CD4-positive, alpha-beta T cell treated with Interleukin-6 for 4 hours (primary cell): ENCODE measurements at regions not wholly inside any gene's neighbourhood (a gene's known extent, or its start where the extent isn't known, plus 50 kb on each side); places are given as distances from the start of the nearest gene placed in this dataset.

Experiments used
- DNase-seq: peaks from one replicate; pipeline ENCODE4 v3.0.0-alpha.2; 2020; ENCODE audit warnings: mixed read lengths

DNA sequence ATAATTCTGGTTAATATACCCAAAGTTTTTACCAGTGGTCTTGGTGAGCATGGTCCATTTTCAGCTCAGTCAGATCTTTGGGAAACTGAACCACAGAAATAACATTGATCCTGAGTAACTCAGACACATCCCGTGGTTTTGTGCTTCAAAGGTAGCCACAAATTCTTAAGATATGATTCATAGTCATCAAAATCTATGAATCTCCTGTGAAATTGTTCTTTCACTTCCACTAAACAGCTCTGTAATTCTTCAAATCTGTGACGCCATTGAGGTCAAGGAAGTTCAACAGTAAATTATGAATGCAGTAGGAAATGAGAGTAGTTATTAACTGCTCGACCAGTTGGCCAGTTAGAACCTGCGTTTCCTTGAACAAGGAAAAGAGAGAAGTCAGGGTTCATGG, 147.3 kb downstream of the IRS1 start:
- no peak for DNase-seq

DNA sequence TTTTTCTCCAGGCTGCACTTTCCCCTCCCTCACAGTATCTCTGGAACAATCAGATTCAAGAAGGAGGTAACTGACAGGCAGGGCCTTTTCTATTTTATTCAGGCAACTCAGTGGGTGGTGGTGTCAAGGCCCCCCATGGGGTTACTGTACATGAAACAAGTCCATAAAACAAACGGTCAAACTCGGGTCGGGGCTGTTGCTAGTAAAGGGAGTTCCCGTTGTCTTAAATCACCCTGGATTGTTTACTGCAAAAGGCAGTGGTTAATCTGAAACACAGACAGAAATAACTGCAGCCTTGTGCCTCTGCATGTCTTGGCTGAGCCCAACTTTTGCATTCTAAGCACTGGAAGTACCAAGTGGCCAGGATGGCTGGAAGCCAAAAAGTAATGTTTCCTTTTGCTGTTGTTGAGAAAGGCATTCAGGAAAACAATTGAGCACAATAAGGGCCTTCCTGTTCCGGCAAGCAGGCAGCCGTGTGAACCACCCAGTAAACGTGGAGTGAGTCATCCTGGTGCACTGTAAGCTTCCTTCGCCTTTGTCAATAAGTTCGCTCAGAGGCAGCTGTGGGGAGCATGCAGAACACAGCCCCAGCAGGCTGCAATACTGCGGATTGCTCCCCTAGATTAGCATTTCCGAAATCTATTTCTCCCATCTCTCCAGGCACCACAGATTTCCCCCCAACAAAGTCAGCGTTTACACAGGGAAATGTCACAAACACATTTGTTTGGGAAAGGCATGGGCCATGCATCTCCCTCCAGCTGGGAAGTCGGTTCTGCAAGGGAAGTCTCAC, 149.6 kb downstream of the IRS1 start:
- peak; percentile 71 for DNase-seq

DNA sequence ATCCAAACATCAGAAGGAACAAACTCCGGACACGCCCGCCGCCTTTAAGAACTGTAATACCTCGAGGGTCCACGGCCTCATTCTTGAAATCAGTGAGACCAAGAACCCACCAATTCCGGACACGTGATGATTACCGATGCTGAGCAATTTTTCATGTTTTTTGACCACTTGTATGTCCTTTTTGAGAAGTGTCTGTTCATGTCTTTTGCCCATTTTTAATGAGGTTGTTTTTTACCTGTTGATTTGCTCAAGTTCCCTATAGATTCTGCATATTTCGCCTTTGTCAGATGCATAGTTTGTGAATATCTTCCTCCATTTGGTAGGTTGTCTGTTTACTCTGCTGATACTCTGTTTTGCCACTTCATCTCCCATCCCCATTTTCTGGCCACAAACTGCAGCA, 150.4 kb downstream of the IRS1 start:
- no peak for DNase-seq

DNA sequence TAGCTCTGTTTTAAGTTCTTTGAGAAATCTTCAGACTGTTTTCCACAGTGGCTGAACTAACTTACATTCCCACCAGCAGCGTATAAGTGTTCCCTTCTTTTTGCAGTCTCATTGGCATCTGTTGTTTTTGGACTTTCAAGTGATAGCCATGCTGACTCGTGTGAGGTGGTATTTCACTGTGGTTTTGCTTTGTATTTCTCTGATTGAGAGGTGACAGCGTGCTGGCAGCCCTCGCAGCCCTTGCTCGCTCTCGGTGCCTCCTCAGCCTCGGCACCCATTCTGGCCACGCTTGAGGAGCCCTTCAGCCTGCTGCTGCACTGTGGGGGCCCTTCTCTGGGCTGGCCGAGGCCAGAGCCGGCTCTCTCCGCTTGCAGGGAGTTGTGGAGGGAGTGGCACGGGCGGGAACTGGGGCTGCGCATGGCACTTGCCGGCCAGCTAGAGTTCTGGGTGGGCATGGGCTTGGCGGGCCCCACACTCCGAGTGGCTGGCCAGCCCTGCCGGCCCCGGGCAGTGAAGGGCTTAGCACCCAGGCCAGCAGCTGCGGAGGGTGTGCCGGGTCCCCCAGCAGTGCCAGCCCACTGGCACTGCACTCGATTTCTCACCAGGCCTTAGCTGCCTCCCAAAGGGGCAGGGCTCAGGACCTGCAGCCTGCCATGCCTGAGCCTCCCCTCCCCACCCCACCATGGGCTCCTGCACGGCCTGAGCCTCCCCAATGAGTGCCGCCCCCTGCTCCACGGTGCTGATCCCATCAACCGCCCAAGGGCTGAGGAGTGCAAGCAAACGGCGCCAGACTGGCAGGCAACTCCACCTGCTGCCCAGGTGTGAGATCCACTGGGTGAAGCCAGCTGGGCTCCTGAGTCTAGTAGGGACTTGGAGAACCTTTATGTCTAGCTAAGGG, 151.8 kb downstream of the IRS1 start:
- no peak for DNase-seq

DNA sequence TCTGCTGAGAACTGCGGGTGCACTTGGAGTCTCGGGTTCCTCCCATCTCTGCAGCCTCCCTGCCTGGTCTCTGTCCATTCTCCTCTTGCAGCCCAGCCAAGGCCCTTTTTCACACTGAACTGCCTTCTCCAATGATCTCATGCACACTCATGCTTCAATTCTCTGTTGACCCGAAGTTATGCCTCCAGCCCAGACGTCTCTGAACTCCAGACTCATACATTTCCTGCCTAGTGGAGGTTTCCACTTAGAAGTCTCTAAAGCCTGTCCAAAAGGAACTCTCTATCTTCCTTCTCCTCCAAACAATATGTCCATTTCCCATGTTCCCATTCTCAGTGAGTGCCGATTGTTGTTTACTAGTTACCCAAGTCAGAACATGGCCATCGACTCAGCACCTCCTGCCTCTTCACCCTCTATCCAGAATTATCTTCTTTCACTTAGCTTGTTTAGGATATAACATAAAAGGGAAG, 155.2 kb downstream of the IRS1 start:
- DNase-seq = no peak

DNA sequence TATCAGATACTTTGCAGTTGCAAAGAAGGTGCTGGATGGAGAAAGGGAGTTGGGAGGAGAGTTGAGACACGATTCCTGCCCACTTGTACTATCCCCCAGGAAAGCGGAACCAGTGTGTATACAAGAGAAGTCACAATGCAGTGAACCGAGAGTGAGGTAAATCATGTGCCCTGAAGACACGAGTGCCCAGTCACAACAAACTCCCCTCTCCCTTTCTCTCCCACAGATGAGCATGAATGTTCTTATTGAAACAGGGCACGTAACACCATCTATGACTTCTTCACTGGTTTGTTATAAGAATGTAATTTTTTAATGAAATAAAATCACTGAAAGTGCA, 155.7 kb downstream of the IRS1 start:
- DNase-seq = no peak

DNA sequence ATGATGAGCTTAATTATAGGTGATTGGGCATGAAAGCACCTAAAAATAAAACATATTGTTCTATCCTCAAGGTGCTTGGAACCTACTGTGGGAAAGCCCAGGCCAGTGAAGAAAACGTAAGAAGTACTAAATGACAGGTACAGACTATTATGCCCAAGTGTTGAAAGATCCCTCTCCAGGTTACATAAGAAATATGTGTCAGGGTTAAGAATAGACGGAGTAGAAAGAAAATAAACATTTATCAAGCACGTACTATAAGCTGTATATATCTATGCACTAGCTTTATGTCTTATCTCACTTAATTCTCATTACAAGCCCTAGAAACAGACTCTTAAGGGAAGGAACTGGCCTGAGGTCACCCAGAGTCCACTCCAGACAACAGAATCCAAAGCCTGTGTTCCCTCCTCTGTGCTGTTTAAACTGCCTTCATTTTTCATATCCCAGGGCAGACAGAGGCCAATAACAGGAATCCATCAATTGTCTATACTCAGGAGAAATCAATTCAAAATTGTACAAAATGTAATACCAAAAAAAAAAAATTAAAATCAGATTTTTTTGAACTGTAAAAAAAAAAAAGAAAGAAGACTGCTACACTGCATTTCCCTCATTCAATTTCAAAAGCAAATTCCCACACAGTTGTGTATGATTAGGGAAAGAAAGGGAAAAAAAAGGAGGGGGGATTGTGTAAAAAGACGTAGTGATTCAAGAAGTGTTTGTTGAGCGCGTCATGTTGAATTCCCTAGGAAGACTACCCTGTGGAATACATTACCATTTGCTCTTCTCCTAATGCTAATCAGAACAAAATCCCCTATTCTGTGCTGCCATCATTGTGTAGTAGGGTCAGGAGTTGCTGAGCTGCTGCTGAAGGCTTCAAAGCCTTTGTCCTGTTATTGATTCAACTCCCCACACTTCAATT, 156.3 kb downstream of the IRS1 start:
- no peak for DNase-seq

DNA sequence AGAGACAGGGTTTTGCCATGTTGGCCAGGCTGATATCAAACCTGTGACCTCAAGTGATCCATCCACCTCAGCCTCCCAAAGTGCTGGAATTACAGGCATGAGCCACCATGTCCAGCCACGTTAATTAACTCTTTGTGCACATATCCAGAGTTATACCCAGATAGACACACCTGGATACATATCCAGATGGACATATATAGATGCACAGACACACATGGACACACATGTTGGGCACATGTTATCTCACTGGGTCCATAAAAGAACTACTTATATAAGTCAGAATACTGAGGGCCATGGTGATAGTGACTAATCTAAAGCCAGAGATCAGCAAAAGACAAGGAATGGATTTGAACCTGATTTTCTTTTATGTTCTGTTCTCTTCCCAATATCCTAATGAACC, 158.6 kb downstream of the IRS1 start:
- DNase-seq = no peak

DNA sequence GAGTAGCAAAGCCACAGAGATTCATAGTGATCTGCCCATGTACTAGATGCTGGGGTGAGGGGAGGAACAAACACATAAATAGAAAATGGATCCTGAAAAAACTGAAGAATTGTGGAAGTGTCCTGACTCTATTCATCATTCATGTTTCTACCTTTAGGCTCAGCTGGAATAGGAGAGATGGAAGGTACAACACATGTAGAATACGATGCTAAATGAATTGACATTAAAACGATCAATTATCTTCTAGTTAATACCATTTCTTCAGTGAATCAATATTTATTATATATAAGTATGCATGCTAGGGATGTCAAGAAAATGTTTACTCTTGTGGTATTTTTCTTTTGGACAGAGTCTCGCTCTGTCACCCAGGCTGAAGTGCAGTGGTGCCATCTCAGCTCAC, 159.1 kb downstream of the IRS1 start:
- no peak for DNase-seq

DNA sequence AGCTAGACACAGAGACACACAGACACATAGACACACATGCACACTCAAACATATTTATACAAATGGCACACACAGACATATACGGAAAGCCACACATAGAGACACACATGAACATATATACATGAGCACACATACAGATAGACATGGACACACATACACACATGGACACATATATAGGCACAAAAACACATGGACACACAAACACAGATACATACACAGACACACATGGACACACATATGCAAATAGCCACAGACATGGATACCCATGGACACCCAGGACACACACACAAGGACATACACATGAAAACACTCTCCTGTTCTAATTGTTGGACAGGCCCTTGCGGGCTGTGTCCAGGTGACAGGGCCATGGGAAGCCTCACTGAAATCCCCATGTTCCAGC, 160.1 kb downstream of the IRS1 start:
- no peak for DNase-seq

DNA sequence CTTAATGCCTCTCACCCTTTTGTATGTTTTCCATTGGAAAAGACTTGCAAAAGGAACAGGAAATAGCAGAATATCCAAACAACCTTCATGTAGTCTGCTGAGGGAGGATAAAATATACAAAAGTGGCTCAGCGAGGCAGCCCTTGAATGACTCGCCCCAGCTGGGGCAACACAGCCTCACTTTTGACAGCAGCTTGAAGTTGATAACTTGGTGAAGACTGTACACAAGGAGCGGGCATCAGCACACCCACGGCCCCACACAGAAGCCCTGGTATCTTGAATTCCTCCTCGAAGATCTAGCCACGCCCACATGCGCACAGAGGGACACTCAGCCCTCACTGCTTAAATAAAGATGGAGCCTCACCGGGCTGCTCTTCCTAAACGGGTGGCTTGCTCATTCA, 161.0 kb downstream of the IRS1 start:
- no peak for DNase-seq

DNA sequence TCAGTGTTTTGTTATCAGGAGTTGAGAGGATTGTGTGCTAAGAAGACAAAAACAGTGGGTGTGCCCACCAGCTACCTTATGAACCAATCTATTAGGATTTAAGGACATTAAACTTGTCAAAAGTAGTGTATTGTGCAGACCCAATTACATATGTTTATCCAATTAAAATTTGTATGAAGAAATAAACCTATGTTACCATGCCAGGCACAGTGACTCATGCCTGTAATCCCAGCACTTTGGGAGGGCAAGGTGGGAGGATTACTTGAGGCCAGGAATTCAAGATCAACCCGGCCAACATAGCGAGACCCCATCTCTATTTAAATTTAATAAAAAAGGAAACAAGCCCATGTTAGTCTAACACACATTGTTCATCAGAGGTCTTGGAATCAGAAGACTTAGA, 162.2 kb downstream of the IRS1 start:
- no peak for DNase-seq

DNA sequence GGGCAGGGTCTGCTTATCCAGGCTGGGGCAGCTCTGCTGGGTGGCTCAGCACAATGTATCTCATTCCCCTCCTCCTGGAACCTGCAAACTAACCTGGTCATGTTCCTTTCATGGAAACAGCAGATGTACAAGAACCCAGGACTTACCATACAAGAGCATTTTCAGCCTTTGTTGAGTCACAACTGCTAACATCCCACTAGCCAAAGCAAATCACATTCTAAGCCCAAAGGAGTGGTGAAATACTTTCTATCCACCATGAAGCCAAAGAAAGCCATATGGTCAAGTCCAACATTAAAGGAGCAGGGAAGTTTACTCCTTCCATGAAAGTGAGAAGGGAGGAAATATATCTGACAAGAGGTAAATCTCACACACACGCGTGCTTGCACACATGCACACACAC, 163.0 kb downstream of the IRS1 start:
- DNase-seq = no peak

DNA sequence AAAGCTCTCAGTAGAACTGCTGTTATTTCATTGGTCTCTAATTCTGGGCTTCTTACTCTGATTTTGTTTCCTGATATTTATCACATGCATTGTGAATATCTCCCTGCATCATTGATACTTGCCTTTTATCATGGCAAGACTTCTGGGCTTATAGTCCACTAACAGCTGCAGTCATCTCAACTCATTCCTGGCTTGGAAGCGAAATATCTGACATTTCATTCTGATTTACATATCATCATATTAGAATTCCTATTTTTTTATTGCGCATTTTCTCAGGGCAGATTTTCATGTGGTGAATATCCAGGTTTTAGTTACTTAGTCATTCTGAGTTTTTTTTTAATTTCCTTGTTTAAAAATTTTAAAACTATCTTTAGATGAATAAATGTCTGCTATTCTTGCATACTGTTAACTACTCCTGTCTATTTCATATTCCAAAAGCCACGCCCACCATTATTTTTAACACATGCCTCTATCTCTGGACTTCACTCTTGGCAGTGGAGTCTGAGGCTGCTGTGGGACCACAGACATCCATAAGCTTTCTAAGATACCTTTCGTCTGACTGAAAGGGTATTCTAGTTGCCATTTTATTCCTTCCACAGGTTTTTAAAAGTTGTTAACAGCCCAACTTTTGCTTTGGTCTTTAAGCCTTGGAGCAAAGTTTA, 164.5 kb downstream of the IRS1 start:
- DNase-seq = no peak

DNA sequence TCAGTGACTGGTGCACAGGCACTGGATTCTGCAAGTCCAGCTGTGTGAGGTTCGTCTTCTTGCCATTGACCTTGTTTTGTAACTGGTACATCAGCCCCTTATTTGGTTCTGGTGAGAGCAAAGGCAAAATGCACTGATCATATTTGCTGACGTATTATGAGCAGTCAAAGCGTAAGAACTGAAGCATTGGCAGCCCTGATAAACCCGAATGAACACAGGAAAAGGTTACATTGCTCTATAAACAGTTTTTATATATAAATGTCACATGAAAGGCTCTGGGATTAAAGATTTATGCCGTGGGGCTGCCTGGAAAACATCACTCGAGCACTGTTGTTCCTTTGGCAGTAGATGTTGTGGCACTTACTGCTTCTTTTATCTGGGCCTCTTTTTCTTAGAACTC, 167.9 kb downstream of the IRS1 start:
- no peak for DNase-seq

DNA sequence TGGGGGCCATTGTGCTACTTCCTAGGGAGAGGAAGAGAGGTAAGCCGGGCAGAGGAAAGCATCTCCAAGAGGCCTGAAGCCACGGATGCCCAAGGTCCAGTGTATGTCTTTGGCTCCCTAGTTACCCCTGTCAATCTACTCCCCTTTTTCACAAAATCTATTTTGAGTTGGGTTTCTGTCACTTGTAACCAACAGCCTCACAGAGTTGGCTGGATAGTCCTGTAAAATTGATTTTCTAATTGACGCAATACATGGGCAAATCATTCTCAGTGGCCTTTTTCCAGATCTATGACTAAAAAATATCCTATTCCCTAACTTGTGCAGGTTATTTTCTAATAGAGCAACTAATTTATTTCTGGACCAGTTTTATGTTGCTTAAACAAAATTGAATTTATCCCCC, 168.4 kb downstream of the IRS1 start:
- DNase-seq = no peak

DNA sequence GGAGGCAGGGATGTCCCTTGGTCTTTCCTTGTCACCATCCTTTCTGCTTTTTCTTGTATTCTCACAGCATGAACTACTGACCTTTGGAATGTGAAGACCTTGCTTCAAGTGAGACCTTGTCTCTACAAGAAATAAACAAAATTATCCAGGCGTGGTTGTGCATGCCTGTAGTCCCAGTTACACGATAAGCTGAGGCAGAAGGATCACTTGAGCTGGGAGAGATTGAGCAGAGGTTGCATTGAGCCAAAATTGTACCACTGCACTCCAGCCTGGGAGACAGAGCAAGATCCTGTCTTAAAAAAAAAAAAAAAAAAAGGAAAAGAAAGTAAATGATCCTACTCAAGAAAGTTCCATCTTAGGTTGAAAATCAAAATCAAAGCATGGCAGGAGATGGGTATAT, 173.7 kb downstream of the IRS1 start:
- DNase-seq = no peak

DNA sequence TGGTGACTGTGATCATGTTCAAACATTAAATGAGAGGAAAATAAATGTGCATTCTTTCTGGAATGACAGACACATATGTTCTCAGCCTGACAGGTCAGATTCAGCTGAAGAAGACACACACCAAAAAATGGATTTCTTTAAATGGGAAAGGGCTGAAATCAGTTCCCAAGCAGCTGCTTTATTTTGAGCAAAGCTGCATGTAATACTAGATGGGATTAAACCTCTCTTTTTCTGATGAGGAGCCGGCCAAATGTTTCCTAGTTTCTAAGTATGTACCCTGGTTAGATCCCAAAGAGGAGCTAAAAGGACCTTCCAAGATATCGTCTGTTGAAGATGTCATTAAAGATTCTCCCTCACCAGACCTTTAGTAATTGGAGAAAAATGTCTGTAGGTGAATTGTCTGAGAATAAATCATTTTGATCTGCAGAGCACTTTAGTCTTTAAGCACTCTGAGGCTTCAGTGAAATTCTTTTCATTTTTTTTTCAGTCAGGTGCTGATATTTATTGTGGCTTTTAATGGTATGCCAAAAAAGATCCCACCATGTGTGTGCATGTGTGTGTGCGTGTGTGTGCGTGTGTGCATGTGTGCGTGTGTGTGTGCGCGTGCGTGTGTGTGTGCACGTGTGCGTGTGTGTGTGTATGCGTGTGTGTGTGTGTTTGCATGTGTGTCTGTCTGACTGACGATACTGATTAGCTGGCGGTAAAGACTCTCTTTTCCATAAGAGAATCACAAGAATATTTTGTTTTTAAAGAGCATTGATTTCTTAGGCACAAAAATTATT, 175.8 kb downstream of the IRS1 start:
- no peak for DNase-seq

DNA sequence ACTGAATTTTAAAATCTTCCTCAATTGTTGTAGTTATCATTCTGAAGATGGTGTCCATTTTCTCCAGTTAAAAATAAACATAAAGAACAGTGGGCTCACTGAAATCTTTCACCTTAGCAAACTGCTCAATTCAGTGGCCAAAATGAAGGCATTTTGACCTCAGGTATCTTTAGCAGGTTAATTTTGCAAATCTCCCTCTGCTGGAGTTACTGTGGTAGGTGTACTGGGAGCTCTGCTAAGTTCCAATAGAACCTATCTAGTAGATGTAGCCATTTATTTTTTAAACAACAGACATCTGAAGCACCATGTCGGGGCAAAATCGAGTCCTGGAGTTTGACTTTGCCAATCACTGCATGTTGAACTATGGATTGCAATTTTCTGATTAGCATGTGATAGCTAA, 177.1 kb downstream of the IRS1 start:
- DNase-seq = no peak

DNA sequence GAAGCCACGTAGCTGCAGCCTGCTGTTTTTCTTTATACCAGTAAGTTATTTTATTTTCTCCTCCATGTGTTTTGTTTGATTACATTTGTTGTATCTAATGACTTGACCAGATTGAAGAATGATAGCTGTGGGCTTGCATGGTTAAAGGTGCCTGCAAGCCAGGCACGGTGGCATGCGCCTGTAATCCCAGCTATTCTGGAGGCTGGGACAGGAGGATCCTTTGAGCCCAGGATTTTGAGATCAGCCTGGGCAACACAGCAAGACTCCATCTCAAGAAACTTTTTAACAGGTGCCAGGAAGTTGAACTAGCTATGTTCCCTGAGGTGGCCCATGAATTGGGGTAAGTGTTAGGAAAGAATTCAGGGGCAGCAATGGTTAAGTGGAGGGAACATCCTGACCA, 179.4 kb downstream of the IRS1 start:
- DNase-seq = no peak

DNA sequence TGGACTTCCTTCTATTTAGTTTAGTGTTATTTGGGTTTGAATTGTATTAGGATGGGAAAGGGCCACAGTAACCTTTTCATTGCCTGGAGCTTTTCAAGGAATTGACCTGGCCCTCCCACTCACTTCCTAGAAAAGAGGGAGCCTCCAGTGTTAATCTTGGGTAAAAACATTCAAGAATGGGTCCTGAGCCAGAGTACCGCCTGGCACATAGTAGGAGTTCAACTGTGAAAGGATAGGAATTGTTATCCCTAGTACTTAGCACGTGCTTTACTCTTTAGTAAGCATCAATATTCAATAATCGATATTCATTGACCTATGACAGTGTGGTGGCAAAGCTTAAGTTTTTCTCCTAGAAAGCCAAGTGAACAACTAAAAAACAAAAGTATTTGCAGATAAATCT, 179.9 kb downstream of the IRS1 start:
- no peak for DNase-seq
